Endothelial cell (in vitro differentiated cells): ENCODE measurements at regions not wholly inside any gene's neighbourhood (a gene's known extent, or its start where the extent isn't known, plus 50 kb on each side); places are given as distances from the start of the nearest gene placed in this dataset.
"Not testable (repeated sequence)": the region's sequence is repeated elsewhere in the genome, so short reads cannot be mapped to it uniquely, and the experiment has no call there.

Experiments
- DNase-seq: peaks from one replicate; pipeline ENCODE4 v3.0.0; 2021; ENCODE audit warnings: low spot score
- H3K27ac Mint-ChIP-seq: one replicate; pipeline ENCODE4 v1.8.0; 2021; ENCODE audit warnings: mixed read lengths, inconsistent platforms; ENCODE audit not compliant: unreplicated experiment
- H3K27me3 Mint-ChIP-seq: one replicate; pipeline ENCODE4 v1.8.0; 2021; ENCODE audit warnings: mild to moderate bottlenecking, moderate library complexity, mixed read lengths, inconsistent platforms; ENCODE audit not compliant: unreplicated experiment
- H3K36me3 Mint-ChIP-seq: one replicate; pipeline ENCODE4 v1.8.0; 2021; ENCODE audit warnings: mild to moderate bottlenecking, low read depth, mixed read lengths, inconsistent platforms; ENCODE audit not compliant: unreplicated experiment
- H3K4me1 Mint-ChIP-seq: one replicate; pipeline ENCODE4 v1.8.0; 2021; ENCODE audit warnings: mild to moderate bottlenecking, mixed read lengths, inconsistent platforms; ENCODE audit not compliant: unreplicated experiment
- H3K4me3 Mint-ChIP-seq: one replicate; pipeline ENCODE4 v1.8.0; 2021; ENCODE audit warnings: mild to moderate bottlenecking, mixed read lengths, inconsistent platforms; ENCODE audit not compliant: unreplicated experiment
- H3K9me3 Mint-ChIP-seq: one replicate; pipeline ENCODE4 v1.8.0; 2021; ENCODE audit warnings: mixed read lengths, inconsistent platforms; ENCODE audit not compliant: unreplicated experiment
- TF ChIP-seq, protein P1 (sequence below): fragments of 200-600 bp; sonication (generic); IDR thresholded peaks from one replicate; pipeline ENCODE4 v1.5.0; 2021; ENCODE audit warnings: antibody characterized with exemption; ENCODE audit not compliant: unreplicated experiment

DNA sequence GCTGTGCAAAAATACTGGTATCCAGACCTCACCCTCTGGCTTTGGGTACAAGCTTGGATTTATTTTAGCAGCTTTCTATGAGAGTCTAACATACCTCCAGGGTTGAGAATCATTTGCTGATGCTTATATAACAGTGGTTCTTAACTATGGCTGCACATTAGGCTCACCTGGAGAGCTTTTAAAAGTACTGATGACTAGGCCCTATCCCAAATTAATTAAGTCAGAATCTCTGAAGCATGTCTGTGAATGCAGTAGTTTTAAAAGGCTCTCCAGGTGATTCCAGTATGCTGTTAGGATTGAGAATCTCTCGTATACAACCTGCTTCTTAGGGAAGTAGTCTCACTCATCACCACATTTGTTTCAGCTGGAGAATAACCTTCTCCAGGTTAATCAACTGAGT, 99.2 kb downstream of the PDHA2 start:
- Mint-ChIP-seq H3K9me3 (no peaks in the 10 kb centered on the region), H3K27ac (no peak overlapping the region), H3K4me1 (no peaks in the 10 kb centered on the region), H3K27me3 (no peaks in the 10 kb centered on the region), H3K36me3 (no peaks in the 10 kb centered on the region), H3K4me3 (no peak overlapping the region)
- DNase-seq: no peak
- TF ChIP-seq, protein P1, sequence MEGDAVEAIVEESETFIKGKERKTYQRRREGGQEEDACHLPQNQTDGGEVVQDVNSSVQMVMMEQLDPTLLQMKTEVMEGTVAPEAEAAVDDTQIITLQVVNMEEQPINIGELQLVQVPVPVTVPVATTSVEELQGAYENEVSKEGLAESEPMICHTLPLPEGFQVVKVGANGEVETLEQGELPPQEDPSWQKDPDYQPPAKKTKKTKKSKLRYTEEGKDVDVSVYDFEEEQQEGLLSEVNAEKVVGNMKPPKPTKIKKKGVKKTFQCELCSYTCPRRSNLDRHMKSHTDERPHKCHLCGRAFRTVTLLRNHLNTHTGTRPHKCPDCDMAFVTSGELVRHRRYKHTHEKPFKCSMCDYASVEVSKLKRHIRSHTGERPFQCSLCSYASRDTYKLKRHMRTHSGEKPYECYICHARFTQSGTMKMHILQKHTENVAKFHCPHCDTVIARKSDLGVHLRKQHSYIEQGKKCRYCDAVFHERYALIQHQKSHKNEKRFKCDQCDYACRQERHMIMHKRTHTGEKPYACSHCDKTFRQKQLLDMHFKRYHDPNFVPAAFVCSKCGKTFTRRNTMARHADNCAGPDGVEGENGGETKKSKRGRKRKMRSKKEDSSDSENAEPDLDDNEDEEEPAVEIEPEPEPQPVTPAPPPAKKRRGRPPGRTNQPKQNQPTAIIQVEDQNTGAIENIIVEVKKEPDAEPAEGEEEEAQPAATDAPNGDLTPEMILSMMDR: no peak

DNA sequence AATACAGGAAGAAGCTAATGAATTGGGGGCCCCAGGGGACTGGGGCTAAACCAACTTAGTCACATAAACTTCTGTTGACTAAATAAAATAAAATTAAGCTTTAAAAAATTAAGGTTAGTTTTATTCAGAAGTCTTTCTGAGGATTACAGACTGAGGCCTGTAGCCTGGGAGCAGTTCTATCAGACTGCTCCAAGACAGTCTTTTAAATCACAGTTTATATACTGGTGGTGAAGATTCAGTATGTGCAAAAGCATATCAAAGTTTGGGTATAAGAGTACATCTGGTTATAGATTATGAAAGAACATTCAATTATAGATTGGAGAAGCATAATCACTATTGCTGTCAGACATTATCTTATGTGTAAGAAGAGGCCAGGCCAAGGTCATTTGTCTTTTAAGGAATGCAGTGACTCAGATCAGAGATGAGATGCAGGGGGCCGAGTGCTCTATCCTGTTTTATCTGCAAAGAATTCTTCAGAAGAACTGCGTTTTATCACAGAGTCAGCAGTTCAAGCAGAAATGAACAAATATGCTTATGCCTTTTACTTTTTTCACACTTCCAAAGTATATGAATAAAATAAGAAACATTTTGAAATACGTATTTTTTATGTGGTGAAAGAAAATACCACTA, 109.4 kb downstream of the PDHA2 start:
- TF ChIP-seq, protein P1: no peak
- Mint-ChIP-seq H3K4me3 (no peak overlapping the region), H3K4me1 (no peaks in the 10 kb centered on the region), H3K9me3 (no peaks in the 10 kb centered on the region), H3K27me3 (no peaks in the 10 kb centered on the region), H3K27ac (no peak overlapping the region), H3K36me3 (no peaks in the 10 kb centered on the region)
- no peak for DNase-seq

DNA sequence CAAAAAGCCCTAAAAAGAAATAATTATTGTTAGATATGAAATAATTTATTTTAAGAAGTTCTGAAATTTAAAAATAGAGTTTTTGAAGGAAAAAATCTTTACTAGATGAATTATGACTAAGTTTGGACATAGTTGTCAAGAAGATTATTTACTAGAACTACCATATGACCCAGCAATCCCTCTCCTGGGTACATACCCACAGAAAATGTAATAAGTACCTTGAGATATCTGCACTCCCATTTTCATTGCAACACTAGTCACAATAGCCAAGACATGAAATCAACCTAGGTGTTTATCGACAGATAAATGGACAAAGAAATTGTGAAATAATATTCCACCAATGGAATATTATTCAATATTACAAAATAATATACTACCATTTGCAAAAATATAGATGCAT, 109.9 kb downstream of the PDHA2 start:
- TF ChIP-seq, protein P1: no peak
- DNase-seq: no peak
- Mint-ChIP-seq H3K27ac (no peak overlapping the region), H3K9me3 (no peaks in the 10 kb centered on the region), H3K27me3 (no peaks in the 10 kb centered on the region), H3K4me1 (no peaks in the 10 kb centered on the region), H3K4me3 (no peak overlapping the region), H3K36me3 (no peaks in the 10 kb centered on the region)

DNA sequence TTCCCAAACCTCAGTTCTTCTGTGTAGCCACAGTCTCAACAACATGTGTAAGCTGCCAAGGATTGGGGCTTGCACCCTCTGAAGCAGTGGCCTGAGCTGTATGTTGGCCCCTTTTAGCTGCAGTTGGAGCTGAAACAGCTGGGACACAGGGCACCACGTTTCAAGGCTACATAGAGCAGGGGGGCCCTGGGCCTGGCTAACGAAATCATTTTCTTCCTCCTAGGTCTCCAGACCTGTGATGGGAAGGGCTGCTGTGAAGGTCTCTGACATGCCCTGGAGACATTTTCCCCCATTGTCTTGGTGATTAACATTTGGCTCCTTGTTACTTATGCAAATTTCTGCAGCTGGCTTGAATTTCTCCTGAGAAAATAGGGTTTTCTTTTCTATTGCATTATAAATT, 112.6 kb downstream of the PDHA2 start:
- not testable (repeated sequence) for H3K4me3 Mint-ChIP-seq, H3K4me1 Mint-ChIP-seq, H3K27me3 Mint-ChIP-seq, H3K27ac Mint-ChIP-seq, DNase-seq, H3K9me3 Mint-ChIP-seq, H3K36me3 Mint-ChIP-seq

DNA sequence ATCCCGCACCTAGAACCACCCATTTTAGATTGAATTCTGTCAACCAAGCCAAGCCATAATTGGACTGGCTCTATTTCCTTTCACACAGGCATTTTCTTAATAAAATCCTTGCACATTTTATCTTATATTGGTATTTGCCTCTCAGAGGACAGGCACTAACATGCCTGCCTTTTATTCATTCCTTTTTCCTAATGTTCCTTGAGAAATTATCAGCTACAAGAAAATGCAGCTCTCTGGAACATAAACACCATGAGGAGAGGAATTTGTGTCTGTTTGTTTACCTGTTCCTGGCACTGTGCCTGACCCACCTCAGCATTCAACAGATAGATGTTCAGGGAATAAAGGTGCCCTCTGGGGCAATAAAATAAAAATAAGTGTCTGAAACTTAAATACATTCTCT, 116.2 kb downstream of the PDHA2 start:
- no peak overlapping the region for H3K4me3 Mint-ChIP-seq
- no peaks in the 10 kb centered on the region for H3K27me3 Mint-ChIP-seq
- H3K27ac Mint-ChIP-seq: no peak overlapping the region

More for the DNA sequence above, 116.2 kb downstream of the PDHA2 start:
- no peak for DNase-seq
- H3K36me3 Mint-ChIP-seq: no peaks in the 10 kb centered on the region
- no peaks in the 10 kb centered on the region for H3K4me1 Mint-ChIP-seq
- TF ChIP-seq, protein P1: no peak
- no peaks in the 10 kb centered on the region for H3K9me3 Mint-ChIP-seq
